IPS-15b (cell line): ENCODE measurements at regions not wholly inside any gene's neighbourhood (a gene's known extent, or its start where the extent isn't known, plus 50 kb on each side); places are given as distances from the start of the nearest gene placed in this dataset.
"Not testable (repeated sequence)": the region's sequence is repeated elsewhere in the genome, so short reads cannot be mapped to it uniquely, and the experiment has no call there.

Source experiments
- H3K27me3 ChIP-seq: one replicate; pipeline ENCODE4 v1.6.1; 2013; ENCODE audit warnings: low read length; ENCODE audit not compliant: control insufficient read depth, insufficient read depth
- H3K36me3 ChIP-seq: one replicate; pipeline ENCODE4 v1.6.1; 2013; ENCODE audit warnings: low read length; ENCODE audit not compliant: control insufficient read depth, insufficient read depth
- H3K4me1 ChIP-seq: one replicate; pipeline ENCODE4 v1.6.1; 2013; ENCODE audit warnings: mild to moderate bottlenecking, low read length; ENCODE audit not compliant: control insufficient read depth, insufficient read depth
- H3K4me3 ChIP-seq: one replicate; pipeline ENCODE4 v1.5.1; 2013; ENCODE audit warnings: low read depth, low read length
- H3K9ac ChIP-seq: one replicate; pipeline ENCODE4 v1.6.1; 2013; ENCODE audit warnings: low read depth, mild to moderate bottlenecking, low read length
- H3K9me3 ChIP-seq: one replicate; pipeline ENCODE4 v1.6.1; 2013; ENCODE audit warnings: mild to moderate bottlenecking, low read length; ENCODE audit not compliant: control insufficient read depth, insufficient read depth

DNA sequence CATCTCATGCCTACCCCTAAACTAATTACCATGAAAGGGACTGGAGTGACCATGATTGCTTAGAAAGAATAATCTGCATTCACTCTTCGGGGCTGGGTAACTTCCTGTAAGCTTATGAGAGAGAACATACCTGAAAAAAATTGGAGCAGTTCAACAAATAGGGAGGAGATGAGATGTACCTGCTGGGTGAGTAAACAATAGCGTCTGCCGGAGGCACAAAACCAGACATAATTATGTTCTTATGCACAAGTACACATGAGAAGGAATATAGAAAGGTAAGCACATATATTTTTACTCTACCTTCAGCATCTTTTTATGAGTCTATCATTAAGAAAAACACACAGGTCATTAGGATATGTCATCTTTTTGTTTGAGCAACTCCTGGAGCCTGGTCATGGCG lies 224.6 kb upstream of the FERD3L start:
- Histone ChIP-seq H3K9me3 (no peaks in the 10 kb centered on the region), H3K27me3 (no peaks in the 10 kb centered on the region), H3K9ac (peak overlapping the region; percentile 0), H3K4me3 (no peak overlapping the region), H3K4me1 (peaks cover 12% of the 10 kb centered on the region), H3K36me3 (no peaks in the 10 kb centered on the region)

DNA sequence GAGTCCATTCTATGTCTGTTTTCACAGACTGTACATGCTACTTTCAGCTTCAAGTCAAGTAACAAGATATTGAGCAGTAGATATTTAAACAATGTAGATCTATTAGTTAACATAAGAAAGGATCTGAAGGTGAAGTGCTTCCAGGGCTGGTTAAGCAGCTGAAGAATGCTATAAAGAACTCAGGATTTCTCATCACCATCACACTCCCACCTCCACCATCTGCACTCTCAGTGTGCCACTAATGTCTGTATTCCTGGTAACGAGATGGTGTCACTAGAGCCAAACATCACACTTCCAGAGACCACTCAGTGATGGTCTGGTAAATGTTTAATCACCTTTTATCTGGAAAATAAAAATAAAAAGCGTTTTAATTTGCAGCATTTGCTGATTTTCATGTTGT lies 224.0 kb upstream of the FERD3L start:
- Histone ChIP-seq H3K27me3 (no peaks in the 10 kb centered on the region), H3K9ac (no peak overlapping the region), H3K9me3 (no peaks in the 10 kb centered on the region), H3K36me3 (no peaks in the 10 kb centered on the region), H3K4me1 (peaks cover 16% of the 10 kb centered on the region), H3K4me3 (no peak overlapping the region)

DNA sequence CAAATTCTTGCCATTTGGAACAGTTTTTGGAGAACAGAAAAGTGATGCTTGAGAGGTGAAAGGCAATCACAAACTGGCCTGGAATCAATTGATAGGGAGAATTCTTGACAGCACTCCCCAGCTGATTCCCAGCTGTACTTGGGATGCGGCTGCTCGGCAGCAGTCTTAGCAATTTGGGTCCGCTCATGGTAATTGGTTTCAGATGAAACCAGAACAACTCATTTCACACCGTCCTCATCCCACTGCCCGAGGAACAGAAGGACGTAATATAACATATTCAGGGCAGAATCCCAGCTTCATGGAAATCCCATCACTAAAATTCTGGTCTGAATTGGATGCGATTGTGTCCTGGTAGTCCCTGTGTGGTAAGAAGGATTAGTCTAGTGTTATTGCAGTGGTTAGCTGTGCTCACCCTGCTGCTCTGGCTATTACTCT lies 223.3 kb upstream of the FERD3L start:
- no peaks in the 10 kb centered on the region for H3K9me3 ChIP-seq
- H3K9ac ChIP-seq: no peak overlapping the region
- no peaks in the 10 kb centered on the region for H3K27me3 ChIP-seq
- no peak overlapping the region for H3K4me3 ChIP-seq
- no peaks in the 10 kb centered on the region for H3K36me3 ChIP-seq
- H3K4me1 ChIP-seq: peaks cover 16% of the 10 kb centered on the region

DNA sequence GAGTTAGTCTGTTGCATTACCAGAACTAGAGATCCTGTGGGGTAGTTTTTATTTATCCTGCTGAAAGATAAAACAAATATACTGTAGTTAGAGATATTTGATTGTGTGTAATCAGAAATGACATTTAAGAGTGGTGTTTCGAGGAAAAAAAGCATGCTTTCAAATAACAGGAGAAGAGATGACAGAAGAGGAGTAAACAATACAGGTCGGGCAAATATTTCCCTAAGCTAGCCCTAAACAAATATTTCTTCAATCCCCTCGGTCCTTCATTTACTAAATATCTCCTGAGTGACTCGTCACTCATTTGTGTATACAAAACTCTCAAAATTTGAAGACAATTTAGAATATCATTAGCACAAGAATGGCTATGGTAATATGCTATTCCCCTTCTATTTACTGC lies 219.7 kb upstream of the FERD3L start:
- Histone ChIP-seq H3K9me3 (no peaks in the 10 kb centered on the region), H3K4me1 (peaks cover 16% of the 10 kb centered on the region), H3K4me3 (no peak overlapping the region), H3K27me3 (no peaks in the 10 kb centered on the region), H3K9ac (no peak overlapping the region), H3K36me3 (no peaks in the 10 kb centered on the region)

DNA sequence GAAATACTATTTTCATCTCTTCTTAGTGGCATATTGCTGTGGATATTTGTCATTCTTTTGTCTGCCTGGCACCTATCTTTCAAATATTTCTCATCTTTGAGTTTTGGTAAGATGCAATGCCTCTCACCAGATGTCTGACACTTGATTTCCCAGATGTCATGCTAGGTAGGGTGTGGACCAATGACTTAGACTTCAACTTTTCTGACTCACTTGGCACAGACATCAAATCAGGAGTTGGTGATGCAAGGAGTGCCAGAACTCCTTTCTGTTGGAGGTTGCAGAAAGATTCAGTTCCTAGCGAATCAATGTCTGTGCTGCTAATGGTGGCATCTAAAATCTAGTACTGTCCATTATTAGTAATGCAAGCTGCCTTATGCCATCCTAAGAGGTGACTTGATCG lies 216.9 kb upstream of the FERD3L start:
- no peaks in the 10 kb centered on the region for H3K9me3 ChIP-seq
- no peak overlapping the region for H3K4me3 ChIP-seq
- no peaks in the 10 kb centered on the region for H3K27me3 ChIP-seq
- H3K4me1 ChIP-seq: peaks cover 10% of the 10 kb centered on the region
- no peak overlapping the region for H3K9ac ChIP-seq
- no peaks in the 10 kb centered on the region for H3K36me3 ChIP-seq

DNA sequence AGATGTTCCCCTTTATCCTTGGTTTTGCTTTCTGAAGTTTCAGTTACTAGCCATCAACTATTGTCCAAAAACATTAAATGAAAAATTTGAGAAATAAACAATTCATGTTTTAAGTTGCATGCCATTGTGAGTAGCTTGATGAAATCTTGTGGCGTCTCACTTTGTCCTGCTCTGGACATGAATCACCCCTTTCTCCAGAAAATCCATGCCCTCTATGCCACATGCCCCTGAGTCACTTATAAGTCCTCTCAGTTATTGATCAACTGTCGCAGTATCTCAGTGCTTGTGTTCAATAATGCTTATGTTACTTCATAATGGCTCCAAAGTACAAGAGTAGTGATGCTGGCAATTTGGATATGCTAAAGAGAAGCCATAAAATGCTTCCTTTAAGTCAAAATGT lies 208.0 kb upstream of the FERD3L start:
- no peaks in the 10 kb centered on the region for H3K9me3 ChIP-seq
- H3K36me3 ChIP-seq: no peaks in the 10 kb centered on the region
- H3K9ac ChIP-seq: no peak overlapping the region
- H3K4me1 ChIP-seq: peaks cover 2% of the 10 kb centered on the region
- H3K27me3 ChIP-seq: no peaks in the 10 kb centered on the region
- H3K4me3 ChIP-seq: no peak overlapping the region

DNA sequence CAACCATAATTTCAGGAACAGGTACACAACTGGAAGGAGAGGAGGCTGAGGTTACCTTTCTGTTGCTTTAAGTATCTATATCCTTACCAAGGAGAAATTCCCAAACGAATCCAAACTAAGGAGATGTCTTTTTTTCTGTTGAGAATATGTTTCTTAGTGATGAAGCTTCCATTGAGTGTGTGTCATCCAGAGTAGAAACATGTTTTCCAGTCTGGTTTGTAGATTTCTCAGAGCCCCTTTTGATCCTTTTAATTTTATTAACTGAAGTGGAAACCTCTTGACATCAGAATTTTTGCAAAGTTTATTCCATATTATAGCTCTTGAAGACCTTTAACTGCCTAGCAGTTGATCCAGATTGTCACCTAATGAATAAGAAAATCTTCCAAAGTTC lies 207.1 kb upstream of the FERD3L start:
- Histone ChIP-seq H3K4me3 (no peak overlapping the region), H3K9ac (no peak overlapping the region), H3K36me3 (no peaks in the 10 kb centered on the region), H3K4me1 (peaks cover 2% of the 10 kb centered on the region), H3K9me3 (no peaks in the 10 kb centered on the region), H3K27me3 (no peaks in the 10 kb centered on the region)

DNA sequence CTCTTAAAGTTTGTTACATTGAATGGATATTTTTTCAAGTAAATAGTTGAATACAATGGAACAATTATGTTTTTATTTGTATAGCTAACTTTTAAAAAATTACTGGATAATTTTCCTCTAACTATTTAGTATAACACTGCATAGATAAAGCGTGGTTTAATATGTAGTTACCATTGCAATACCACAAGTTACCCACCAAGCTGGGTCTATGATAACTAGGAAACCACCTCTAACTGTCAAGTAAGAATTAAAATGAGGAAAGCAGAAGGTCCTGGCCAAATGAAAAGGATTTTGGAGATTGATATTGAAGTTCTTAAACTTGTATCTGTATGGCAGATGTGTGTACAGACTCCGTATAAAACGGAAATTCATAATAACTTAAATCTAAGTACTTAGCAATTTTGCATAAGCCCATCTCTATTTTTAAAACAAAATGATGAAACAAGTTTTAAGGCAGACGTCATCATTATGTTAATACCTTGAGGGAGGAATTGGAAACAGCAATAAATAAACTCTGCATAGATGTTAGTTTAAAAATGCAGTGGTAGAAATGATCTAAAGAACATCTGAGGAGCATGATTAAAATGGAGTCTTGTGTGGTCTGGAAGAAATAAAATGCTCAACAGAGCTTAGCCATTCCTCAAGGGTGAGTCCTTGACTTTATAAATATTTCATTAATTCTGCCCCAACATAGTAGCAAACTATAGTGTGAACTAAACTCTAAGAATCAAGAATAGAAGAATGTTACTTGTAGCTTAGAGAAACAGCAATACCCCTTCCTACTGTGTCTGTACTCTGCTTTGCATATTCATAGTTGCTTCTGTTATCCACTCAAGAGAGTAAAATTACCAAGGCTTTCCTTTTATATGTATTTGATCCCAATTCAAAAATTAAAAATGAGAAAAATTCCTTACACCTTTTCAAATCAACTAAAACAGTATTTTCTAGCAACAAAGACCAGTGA lies 206.4 kb upstream of the FERD3L start:
- Histone ChIP-seq H3K4me1 (peaks cover 2% of the 10 kb centered on the region), H3K9ac (no peak overlapping the region), H3K9me3 (no peaks in the 10 kb centered on the region), H3K4me3 (no peak overlapping the region), H3K36me3 (no peaks in the 10 kb centered on the region), H3K27me3 (no peaks in the 10 kb centered on the region)

DNA sequence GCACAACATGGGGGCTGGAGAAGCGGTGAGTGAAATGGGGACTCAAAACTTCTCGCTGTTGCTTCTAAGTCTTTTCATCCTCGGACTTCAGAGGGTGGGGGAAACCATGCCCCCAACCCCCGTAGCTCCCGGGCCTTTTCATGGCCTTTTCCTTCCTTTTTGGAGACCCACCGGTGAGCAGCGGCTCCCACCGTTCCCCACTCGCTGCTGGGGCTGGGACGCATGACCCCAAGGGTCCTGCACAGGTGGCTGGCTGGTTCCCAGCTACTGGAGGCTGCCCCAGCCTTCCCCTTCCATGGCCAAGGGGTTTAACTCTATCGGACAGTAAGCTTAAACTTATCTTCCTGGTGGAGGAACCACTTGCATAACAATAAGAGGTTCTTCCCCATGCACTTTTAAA lies 194.3 kb upstream of the FERD3L start:
- no peaks in the 10 kb centered on the region for H3K4me1 ChIP-seq
- H3K27me3 ChIP-seq: no peaks in the 10 kb centered on the region
- H3K9me3 ChIP-seq: no peaks in the 10 kb centered on the region
- H3K4me3 ChIP-seq: no peak overlapping the region
- H3K36me3 ChIP-seq: no peaks in the 10 kb centered on the region
- H3K9ac ChIP-seq: no peak overlapping the region

DNA sequence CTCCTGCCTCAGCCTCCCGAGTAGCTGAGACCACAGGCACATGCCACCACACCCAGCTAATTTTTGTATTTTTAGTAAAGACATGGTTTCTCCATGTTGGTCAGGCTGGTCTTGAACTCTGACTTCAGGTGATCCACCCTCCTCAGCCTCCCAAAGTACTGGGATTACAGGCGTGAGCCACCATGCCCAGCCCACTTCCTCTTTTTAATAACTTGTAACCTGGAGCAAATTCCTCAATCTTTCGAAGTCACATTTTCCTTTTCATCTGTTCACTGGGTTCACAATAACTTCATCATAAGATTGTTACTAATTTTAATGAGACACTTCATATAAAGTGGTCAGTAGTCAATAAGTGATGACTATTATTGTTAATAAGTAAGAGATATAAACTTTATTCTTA lies 193.3 kb upstream of the FERD3L start:
- not testable (repeated sequence) for H3K27me3 ChIP-seq, H3K9me3 ChIP-seq, H3K36me3 ChIP-seq, H3K4me3 ChIP-seq, H3K4me1 ChIP-seq, H3K9ac ChIP-seq

DNA sequence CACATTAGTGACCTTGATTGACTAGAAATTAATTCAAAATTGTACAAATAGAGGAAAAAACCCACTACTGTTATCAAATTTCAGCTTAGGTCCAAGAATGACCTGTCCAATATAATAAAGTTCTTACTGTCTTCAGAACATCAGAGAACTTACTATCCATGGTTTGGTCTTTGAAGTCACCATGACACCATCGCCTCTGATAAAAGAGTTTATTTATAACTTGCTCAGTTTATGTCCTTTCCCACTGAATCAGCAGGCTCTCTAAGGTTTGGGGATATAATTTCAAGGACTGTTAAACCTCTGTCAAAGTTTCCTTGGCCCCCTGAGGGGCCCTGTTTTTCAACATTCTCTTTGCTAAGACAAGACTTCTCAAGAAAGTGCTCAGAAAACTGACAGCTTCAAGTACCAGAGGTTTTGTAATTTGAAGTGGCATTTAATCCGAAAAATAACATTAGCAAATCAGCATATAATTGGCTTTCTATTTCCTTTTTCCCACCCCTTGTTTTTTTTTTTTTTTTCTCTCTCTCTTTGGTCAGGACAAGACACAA lies 191.7 kb upstream of the FERD3L start:
- H3K9me3 ChIP-seq: no peaks in the 10 kb centered on the region
- H3K4me3 ChIP-seq: no peak overlapping the region
- no peaks in the 10 kb centered on the region for H3K27me3 ChIP-seq
- no peaks in the 10 kb centered on the region for H3K36me3 ChIP-seq
- no peak overlapping the region for H3K9ac ChIP-seq
- H3K4me1 ChIP-seq: no peaks in the 10 kb centered on the region

DNA sequence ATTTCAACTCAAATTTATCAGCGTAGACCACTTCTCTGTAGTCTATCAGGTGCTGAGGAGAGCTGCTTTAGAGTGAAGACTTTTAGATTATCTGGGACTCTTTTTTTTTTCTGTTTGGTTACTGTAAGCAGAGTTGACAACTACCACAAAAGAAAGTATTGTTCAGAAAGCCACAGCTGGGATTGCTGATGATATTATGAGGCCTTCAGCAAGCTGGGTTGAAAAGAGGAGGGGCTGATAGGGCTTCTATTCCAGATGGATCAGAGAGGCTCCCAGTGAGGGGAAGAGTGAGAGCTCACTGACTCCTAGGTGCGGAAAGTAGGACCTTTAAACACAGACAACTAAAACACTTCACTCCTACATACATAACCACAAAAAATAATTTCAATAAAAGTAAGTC lies 188.5 kb upstream of the FERD3L start:
- Histone ChIP-seq H3K36me3 (no peaks in the 10 kb centered on the region), H3K4me1 (no peaks in the 10 kb centered on the region), H3K27me3 (no peaks in the 10 kb centered on the region), H3K9ac (no peak overlapping the region), H3K9me3 (no peaks in the 10 kb centered on the region), H3K4me3 (no peak overlapping the region)
